Endothelial cell of umbilical vein (primary cell): ENCODE measurements at regions not wholly inside any gene's neighbourhood (a gene's known extent, or its start where the extent isn't known, plus 50 kb on each side); places are given as distances from the start of the nearest gene placed in this dataset.

Experiments
- BruUV-seq: library from RNA; stranded (reverse); fragments of 400-500 nt; replicated peaks from 2 replicates; lab custom pipeline; 2021; lab: Mats Ljungman, UMichigan
- CTCF ChIA-PET: fragments of 300-600, 350-600 bp; sonication (Branson Sonifier 250); formaldehyde crosslinking; loops from one replicate; lab custom pipeline; 2021; ENCODE audit warnings: antibody characterized with exemption, inconsistent platforms; lab: Charles Lee
- POLR2A ChIA-PET: fragments of 300-600, 350-600 bp; sonication (Branson Sonifier 250); formaldehyde crosslinking; loops from one replicate; lab custom pipeline; 2021; ENCODE audit warnings: antibody characterized with exemption, inconsistent platforms; lab: Charles Lee
- DNase-seq: peaks from one replicate; pipeline ENCODE4 v3.0.0-alpha.2; 2011; ENCODE audit warnings: low read depth, low spot score
- FAIRE-seq: peaks from 2 replicates; lab custom pipeline; 2011; peaks lifted over from hg19 to GRCh38; lab: Jason Lieb, UNC
- H2AFZ ChIP-seq: 2 replicates; pipeline ENCODE4 v1.6.0; 2012; ENCODE audit warnings: low read depth, low read length, control low read depth, inconsistent platforms
- H3K27ac ChIP-seq: 2 replicates; pipeline ENCODE4 v1.5.1; 2011; ENCODE audit warnings: low read depth, mild to moderate bottlenecking, control low read depth, low read length, moderate library complexity; ENCODE audit not compliant: insufficient read depth
- H3K27me3 ChIP-seq, 2 experiments: 2 replicates each; pipeline versions ENCODE4 v1.6.0 to v1.6.1; 2011; ENCODE audit warnings: low read length in 2 of 2, mixed read lengths in 1 of 2; ENCODE audit not compliant: control insufficient read depth in 2 of 2, insufficient read depth in 2 of 2
- H3K36me3 ChIP-seq, 2 experiments: 2 replicates in 1 of 2; 3 replicates in 1 of 2; pipeline ENCODE4 v1.5.1; 2011; ENCODE audit warnings: low read length in 2 of 2, mild to moderate bottlenecking in 1 of 2, moderate library complexity in 1 of 2; ENCODE audit not compliant: control insufficient read depth in 2 of 2, insufficient read depth in 2 of 2; ENCODE audit errors: extremely low read depth in 1 of 2
- H3K4me1 ChIP-seq: 3 replicates; pipeline ENCODE4 v1.5.1; 2011; ENCODE audit warnings: mild to moderate bottlenecking, low read length; ENCODE audit not compliant: control insufficient read depth, insufficient read depth; ENCODE audit errors: extremely low read depth
- H3K4me2 ChIP-seq: 2 replicates; pipeline ENCODE4 v1.6.1; 2011; ENCODE audit warnings: low read length, control low read depth, mixed read lengths; ENCODE audit not compliant: insufficient read depth
- H3K4me3 ChIP-seq, 3 experiments: fragments of 200-600 bp in 1 of 3; sonication (generic), shearing (Covaris generic) in 1 of 3; replicated peaks in 1 of 3; 2 replicates each; pipeline ENCODE4 v1.5.1; 2011 to 2016; ENCODE audit warnings: control low read depth in 3 of 3, low read length in 3 of 3, mild to moderate bottlenecking in 2 of 3, inconsistent platforms in 1 of 3, low read depth in 1 of 3, moderate library complexity in 1 of 3; ENCODE audit not compliant: insufficient read depth in 1 of 3
- H3K79me2 ChIP-seq: 2 replicates; pipeline ENCODE4 v1.6.0; 2012; ENCODE audit warnings: low read length, inconsistent platforms; ENCODE audit not compliant: control insufficient read depth, insufficient read depth
- H3K9ac ChIP-seq: replicated peaks from 2 replicates; pipeline ENCODE3; 2011; ENCODE audit warnings: low read length, control low read depth; ENCODE audit not compliant: insufficient read depth; ENCODE audit errors: extremely low read depth
- H3K9me1 ChIP-seq: replicated peaks from 3 replicates; pipeline ENCODE4 v1.6.0; 2011; ENCODE audit warnings: mild to moderate bottlenecking, low read length; ENCODE audit not compliant: control insufficient read depth, insufficient read depth; ENCODE audit errors: extremely low read depth
- H3K9me3 ChIP-seq: replicated peaks from 2 replicates; pipeline ENCODE4 v1.5.1; 2012; ENCODE audit warnings: low read length, inconsistent platforms; ENCODE audit not compliant: control insufficient read depth, insufficient read depth
- H4K20me1 ChIP-seq: replicated peaks from 2 replicates; pipeline ENCODE3; 2011; ENCODE audit warnings: mild to moderate bottlenecking, low read length; ENCODE audit not compliant: control insufficient read depth, insufficient read depth; ENCODE audit errors: extremely low read depth
- EZH2 ChIP-seq: IDR thresholded peaks from 2 replicates; pipeline ENCODE4 v1.6.1; 2012; ENCODE audit warnings: borderline replicate concordance, low read depth, mild to moderate bottlenecking, moderate library complexity, low read length, inconsistent platforms; ENCODE audit not compliant: severe bottlenecking
- FOS ChIP-seq: IDR thresholded peaks from 2 replicates; pipeline ENCODE4 v1.6.1; 2011; ENCODE audit warnings: mild to moderate bottlenecking, low read length, moderate library complexity, borderline replicate concordance; ENCODE audit not compliant: insufficient read depth
- GATA2 ChIP-seq: IDR thresholded peaks from 2 replicates; pipeline ENCODE4 v1.7.0; 2011; ENCODE audit warnings: low read depth, mild to moderate bottlenecking, moderate library complexity, mixed read lengths, low read length; ENCODE audit not compliant: insufficient read length, insufficient read depth
- JUN ChIP-seq: IDR thresholded peaks from 2 replicates; pipeline ENCODE4 v1.6.1; 2011; ENCODE audit warnings: borderline replicate concordance, low read depth; ENCODE audit not compliant: insufficient read length, insufficient read depth
- MYC ChIP-seq: IDR thresholded peaks from one replicate; pipeline ENCODE4 v1.6.1; 2011; ENCODE audit warnings: mild to moderate bottlenecking, low read depth, low read length
- POLR2A ChIP-seq: IDR thresholded peaks from 2 replicates; pipeline ENCODE4 v1.6.1; 2012; ENCODE audit warnings: low read depth, mild to moderate bottlenecking, control low read depth, low read length
- POLR2AphosphoS5 ChIP-seq: IDR thresholded peaks from 2 replicates; pipeline ENCODE4 v1.6.1; 2012; ENCODE audit warnings: low read depth, mild to moderate bottlenecking, control low read depth, low read length, moderate library complexity; ENCODE audit not compliant: insufficient read depth
- dilution Hi-C: fragments of 300-500 bp; cut with MboI; formaldehyde crosslinking; loops from one replicate; pipeline ENCODE4 v1.15.0; 2019; ENCODE audit warnings: low sequenced_read_pairs; ENCODE audit not compliant: extremely low pct_ligation_motif_present
- intact Hi-C: fragments of 100-400 bp; cut with micrococcal nuclease; formaldehyde crosslinking; loops from one replicate; pipeline ENCODE4 v1.10.0; 2022
- TF ChIP-seq, protein P1 (sequence below), 2 donors: IDR thresholded peaks; 1 replicate in 1 of 2; 2 replicates in 1 of 2; pipeline ENCODE4 v1.5.1; 2011; ENCODE audit warnings: low read length in 2 of 2, mild to moderate bottlenecking in 2 of 2, moderate library complexity in 2 of 2, control low read depth in 1 of 2, inconsistent platforms in 1 of 2, low read depth in 1 of 2; ENCODE audit not compliant: insufficient read depth in 1 of 2; ENCODE audit errors: extremely low read depth in 1 of 2
- TF ChIP-seq, protein P2 (sequence below): IDR thresholded peaks from 2 replicates; pipeline ENCODE4 v1.6.1; 2011; ENCODE audit not compliant: insufficient read depth, insufficient read length

DNA sequence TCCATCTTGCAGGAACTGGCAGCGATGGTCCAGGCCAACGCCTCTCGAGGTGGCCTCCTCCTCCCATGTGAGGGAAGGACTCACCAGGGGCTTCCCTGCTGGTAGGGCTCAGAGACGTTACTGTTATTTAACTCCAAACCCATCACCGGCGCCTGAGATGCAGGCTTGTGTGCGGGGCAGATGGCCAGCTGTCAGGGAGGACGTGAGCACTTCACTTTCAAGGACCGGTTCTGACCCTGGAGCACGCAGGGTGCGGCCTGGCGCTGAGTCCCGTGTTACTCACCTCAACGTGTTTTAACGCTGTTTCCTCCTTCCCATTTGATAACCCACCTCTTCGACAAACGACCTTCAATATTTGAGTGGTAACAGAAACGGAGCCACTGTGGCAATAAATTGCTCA, 350.2 kb downstream of the ZNF516 start:
- Histone ChIP-seq H3K27ac (no peak overlapping the region), H3K79me2 (no peaks in the 10 kb centered on the region), H3K4me2 (no peak overlapping the region), H3K9me1 (no peaks in the 10 kb centered on the region), H3K4me1 (no peaks in the 10 kb centered on the region), H4K20me1 (no peaks in the 10 kb centered on the region), H3K9me3 (no peaks in the 10 kb centered on the region), H3K4me3 (no peak overlapping the region), H3K27me3 (no peaks in the 10 kb centered on the region), H3K36me3 (no peaks in the 10 kb centered on the region), H3K9ac (no peak overlapping the region), H2AFZ (no peak overlapping the region)
- FAIRE-seq (no peak), DNase-seq (no peak)
- intact Hi-C loops: no loop called here
- BruUV-seq: no TSS peak
- dilution Hi-C loops: no loop called here
- TF ChIP-seq, protein P1, sequence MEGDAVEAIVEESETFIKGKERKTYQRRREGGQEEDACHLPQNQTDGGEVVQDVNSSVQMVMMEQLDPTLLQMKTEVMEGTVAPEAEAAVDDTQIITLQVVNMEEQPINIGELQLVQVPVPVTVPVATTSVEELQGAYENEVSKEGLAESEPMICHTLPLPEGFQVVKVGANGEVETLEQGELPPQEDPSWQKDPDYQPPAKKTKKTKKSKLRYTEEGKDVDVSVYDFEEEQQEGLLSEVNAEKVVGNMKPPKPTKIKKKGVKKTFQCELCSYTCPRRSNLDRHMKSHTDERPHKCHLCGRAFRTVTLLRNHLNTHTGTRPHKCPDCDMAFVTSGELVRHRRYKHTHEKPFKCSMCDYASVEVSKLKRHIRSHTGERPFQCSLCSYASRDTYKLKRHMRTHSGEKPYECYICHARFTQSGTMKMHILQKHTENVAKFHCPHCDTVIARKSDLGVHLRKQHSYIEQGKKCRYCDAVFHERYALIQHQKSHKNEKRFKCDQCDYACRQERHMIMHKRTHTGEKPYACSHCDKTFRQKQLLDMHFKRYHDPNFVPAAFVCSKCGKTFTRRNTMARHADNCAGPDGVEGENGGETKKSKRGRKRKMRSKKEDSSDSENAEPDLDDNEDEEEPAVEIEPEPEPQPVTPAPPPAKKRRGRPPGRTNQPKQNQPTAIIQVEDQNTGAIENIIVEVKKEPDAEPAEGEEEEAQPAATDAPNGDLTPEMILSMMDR (IDR thresholded peaks at IDR 0.05; ENCODE audit: extremely low read depth in 1 of 2, insufficient read depth in 1 of 2, low read depth in 1 of 2, low read length in 2 of 2): no peak
- TF ChIP-seq GATA2 (no peak), EZH2 (no peak), POLR2A (no peak), MYC (no peak), POLR2AphosphoS5 (no peak), JUN (no peak), FOS (no peak)
- TF ChIP-seq, protein P2, sequence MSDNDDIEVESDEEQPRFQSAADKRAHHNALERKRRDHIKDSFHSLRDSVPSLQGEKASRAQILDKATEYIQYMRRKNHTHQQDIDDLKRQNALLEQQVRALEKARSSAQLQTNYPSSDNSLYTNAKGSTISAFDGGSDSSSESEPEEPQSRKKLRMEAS: no peak
- POLR2A ChIA-PET: no interaction called here
- CTCF ChIA-PET: no interaction called here
